CD14-positive monocyte (primary cell): ENCODE measurements at regions not wholly inside any gene's neighbourhood (a gene's known extent, or its start where the extent isn't known, plus 50 kb on each side); places are given as distances from the start of the nearest gene placed in this dataset.
"Not testable (repeated sequence)": the region's sequence is repeated elsewhere in the genome, so short reads cannot be mapped to it uniquely, and the experiment has no call there.

Experiments
- DNase-seq, 3 donors: peaks; one replicate each; pipeline ENCODE4 v3.0.0-alpha.2; 2011 to 2022
- H2AFZ ChIP-seq: 2 replicates; pipeline ENCODE4 v1.6.0; 2012; ENCODE audit warnings: mild to moderate bottlenecking, low read depth, low read length, inconsistent platforms; ENCODE audit not compliant: insufficient read depth, poor library complexity, severe bottlenecking
- H3K27ac ChIP-seq, 2 donors: 1 replicate in 1 of 2; 2 replicates in 1 of 2; pipeline ENCODE4 v1.5.1; 2012 to 2013; ENCODE audit warnings: low read length in 2 of 2, control low read depth in 1 of 2, inconsistent platforms in 1 of 2, low read depth in 1 of 2, mild to moderate bottlenecking in 1 of 2
- H3K27me3 ChIP-seq, 2 donors: one replicate each; pipeline versions ENCODE4 v1.6.0 to v1.6.1; 2011 to 2013; ENCODE audit warnings: low read length in 2 of 2; ENCODE audit not compliant: control insufficient read depth in 2 of 2, insufficient read depth in 2 of 2
- H3K36me3 ChIP-seq, 2 donors: replicated peaks in 1 of 2; 1 replicate in 1 of 2; 2 replicates in 1 of 2; pipeline versions ENCODE4 v1.5.1 to v1.6.1; 2012 to 2013; ENCODE audit warnings: low read length in 2 of 2, control low read depth in 1 of 2, inconsistent platforms in 1 of 2, mild to moderate bottlenecking in 1 of 2; ENCODE audit not compliant: insufficient read depth in 2 of 2, control insufficient read depth in 1 of 2
- H3K4me1 ChIP-seq, 2 donors: 1 replicate in 1 of 2; 2 replicates in 1 of 2; pipeline versions ENCODE4 v1.5.1 to v1.6.1; 2012 to 2013; ENCODE audit warnings: low read length in 2 of 2, control low read depth in 1 of 2, inconsistent platforms in 1 of 2, mild to moderate bottlenecking in 1 of 2, moderate library complexity in 1 of 2; ENCODE audit not compliant: insufficient read depth in 2 of 2, control insufficient read depth in 1 of 2
- H3K4me2 ChIP-seq: replicated peaks from 2 replicates; pipeline ENCODE3; 2012; ENCODE audit warnings: low read length, moderate library complexity, mild to moderate bottlenecking; ENCODE audit not compliant: poor library complexity, severe bottlenecking; ENCODE audit errors: extremely low read depth
- H3K4me3 ChIP-seq, 3 experiments: fragments of 200-600 bp in 1 of 3; sonication (generic) in 1 of 3; replicated peaks in 1 of 3; 1 replicate in 2 of 3; 2 replicates in 1 of 3; pipeline ENCODE4 v1.5.1; 2011 to 2013; ENCODE audit warnings: low read length in 3 of 3, mild to moderate bottlenecking in 3 of 3, control low read depth in 2 of 3, low read depth in 2 of 3, inconsistent platforms in 1 of 3, moderate library complexity in 1 of 3
- H3K79me2 ChIP-seq: 2 replicates; pipeline ENCODE4 v1.6.0; 2012; ENCODE audit warnings: mild to moderate bottlenecking, control low read depth, inconsistent platforms, low read length, moderate library complexity; ENCODE audit not compliant: insufficient read depth
- H3K9ac ChIP-seq: 2 replicates; pipeline ENCODE4 v1.6.0; 2017; ENCODE audit warnings: low read length, mild to moderate bottlenecking; ENCODE audit not compliant: insufficient read depth, poor library complexity, severe bottlenecking
- H3K9me3 ChIP-seq, 2 donors: replicated peaks in 1 of 2; 1 replicate in 1 of 2; 2 replicates in 1 of 2; pipeline versions ENCODE4 v1.5.1 to v1.6.1; 2012 to 2013; ENCODE audit warnings: low read length in 2 of 2, control low read depth in 1 of 2; ENCODE audit not compliant: control insufficient read depth in 1 of 2, insufficient read depth in 1 of 2
- H4K20me1 ChIP-seq: 2 replicates; pipeline ENCODE4 v1.6.0; 2012; ENCODE audit warnings: mild to moderate bottlenecking, low read length, control low read depth, moderate library complexity; ENCODE audit not compliant: insufficient read depth
- H3K27ac Mint-ChIP-seq, 7 donors: one replicate each; pipeline ENCODE4 v1.8.0; 2020; ENCODE audit warnings: mild to moderate bottlenecking in 7 of 7, mixed read lengths in 7 of 7, moderate library complexity in 6 of 7, inconsistent platforms in 2 of 7
- H3K27me3 Mint-ChIP-seq, 3 donors: one replicate each; pipeline ENCODE4 v1.8.0; 2021 to 2022; ENCODE audit warnings: low read depth in 3 of 3, mild to moderate bottlenecking in 3 of 3, mixed read lengths in 3 of 3, moderate library complexity in 3 of 3, inconsistent platforms in 1 of 3
- H3K36me3 Mint-ChIP-seq, 2 donors: one replicate each; pipeline ENCODE4 v1.8.0; 2020; ENCODE audit warnings: mixed read lengths in 2 of 2, inconsistent platforms in 1 of 2, mild to moderate bottlenecking in 1 of 2
- H3K4me1 Mint-ChIP-seq: one replicate; pipeline ENCODE4 v1.8.0; 2020; ENCODE audit warnings: mild to moderate bottlenecking, mixed read lengths
- H3K4me3 Mint-ChIP-seq, 2 donors: one replicate each; pipeline ENCODE4 v1.8.0; 2020; ENCODE audit warnings: mild to moderate bottlenecking in 2 of 2, mixed read lengths in 2 of 2, moderate library complexity in 1 of 2
- H3K9me3 Mint-ChIP-seq, 7 donors: one replicate each; pipeline ENCODE4 v1.8.0; 2020 to 2022; ENCODE audit warnings: mixed read lengths in 7 of 7, mild to moderate bottlenecking in 6 of 7, moderate library complexity in 6 of 7, inconsistent platforms in 2 of 7
- CTCF ChIP-seq: fragments of 200-600 bp; IDR thresholded peaks from one replicate; pipeline ENCODE4 v1.8.0; 2022; ENCODE audit warnings: antibody characterized with exemption, mild to moderate bottlenecking
- WGBS: methylation state at CpG from one replicate; pipeline ENCODE4 v1.1.5; 2013; ENCODE audit warnings: missing lambda C conversion rate; ENCODE audit not compliant: insufficient coverage; 5-methylcytosine and 5-hydroxymethylcytosine counted together
- intact Hi-C, 2 donors: fragments of 100-400 bp; cut with micrococcal nuclease; formaldehyde crosslinking; loops; one replicate each; pipeline versions ENCODE4 v1.15.0 to v1.15.1; 2023

- H3K27ac ChIP-seq = no peak overlapping the region
- WGBS = no CpG with 5 or more reads among the region's 6 CpGs
- H3K27me3 ChIP-seq = peaks cover 0 to 4% of the 10 kb centered on the region in 2 donors
- H3K9me3 Mint-ChIP-seq = peaks cover 0 to 7% (median 0%) of the 10 kb centered on the region in 7 donors
- H3K9me3 ChIP-seq = no peaks in the 10 kb centered on the region
- no peak overlapping the region for H3K4me3 ChIP-seq
- H3K36me3 Mint-ChIP-seq = no peaks in the 10 kb centered on the region
- peaks cover 0 to 29% (median 0%) of the 10 kb centered on the region in 3 donors for H3K27me3 Mint-ChIP-seq
- no peak overlapping the region for H3K27ac Mint-ChIP-seq
- no peaks in the 10 kb centered on the region for H3K36me3 ChIP-seq
- H3K79me2 ChIP-seq = no peaks in the 10 kb centered on the region
- no peaks in the 10 kb centered on the region for H4K20me1 ChIP-seq
- no peak overlapping the region for H3K9ac ChIP-seq
- H3K4me2 ChIP-seq = no peak overlapping the region
- H3K4me1 Mint-ChIP-seq = peaks cover 48% of the 10 kb centered on the region
- H3K4me3 Mint-ChIP-seq = no peak overlapping the region
- no peak for TF ChIP-seq CTCF
- DNase-seq = no peak
- no peak overlapping the region for H2AFZ ChIP-seq
- peaks cover 43 to 52% of the 10 kb centered on the region in 2 donors for H3K4me1 ChIP-seq
- intact Hi-C loops = no loop called here
Measured at GRCh38 chrX:9374555-9374954, 90.3 kb upstream of the TBL1X start.

GRCh38 chrX:9376111-9376510 lies 88.7 kb upstream of the TBL1X start:
- Mint-ChIP-seq H3K4me1 (peaks cover 43% of the 10 kb centered on the region), H3K27me3 (peaks cover 0 to 29% (median 0%) of the 10 kb centered on the region in 3 donors), H3K36me3 (no peaks in the 10 kb centered on the region), H3K4me3 (no peak overlapping the region), H3K27ac (peak overlapping the region; percentile 68 to 93 (median 91)), H3K9me3 (peaks cover 0 to 8% (median 0%) of the 10 kb centered on the region in 7 donors)
- Histone ChIP-seq H2AFZ (peak overlapping the region; percentile 27), H3K4me1 (peaks cover 41 to 48% of the 10 kb centered on the region in 2 donors), H3K4me2 (peak overlapping the region; percentile 3), H3K9ac (no peak overlapping the region), H4K20me1 (no peaks in the 10 kb centered on the region), H3K36me3 (no peaks in the 10 kb centered on the region), H3K79me2 (no peaks in the 10 kb centered on the region), H3K4me3 (no peak overlapping the region), H3K9me3 (no peaks in the 10 kb centered on the region), H3K27ac (peak overlapping the region; percentile 50 to 62), H3K27me3 (peaks cover 0 to 6% of the 10 kb centered on the region in 2 donors)
- WGBS = no CpG with 5 or more reads among the region's 4 CpGs
- no peak for TF ChIP-seq CTCF
- intact Hi-C loops = no loop called here
- peak; percentile 20 to 43 (median 30) for DNase-seq

- H3K4me2 ChIP-seq, H3K79me2 ChIP-seq, H3K27ac ChIP-seq, H3K9ac ChIP-seq, H3K4me3 Mint-ChIP-seq, H3K9me3 Mint-ChIP-seq, H4K20me1 ChIP-seq, H2AFZ ChIP-seq, H3K27me3 ChIP-seq, DNase-seq, H3K4me3 ChIP-seq, intact Hi-C loops, H3K9me3 ChIP-seq, H3K36me3 ChIP-seq, H3K27ac Mint-ChIP-seq, H3K36me3 Mint-ChIP-seq: not testable (repeated sequence)
- WGBS = no CpG with 5 or more reads among the region's 3 CpGs
- H3K4me1 ChIP-seq = peaks cover 39 to 44% of the 10 kb centered on the region in 2 donors
- peaks cover 40% of the 10 kb centered on the region for H3K4me1 Mint-ChIP-seq
- H3K27me3 Mint-ChIP-seq = peaks cover 0 to 31% (median 0%) of the 10 kb centered on the region in 3 donors
Measured at GRCh38 chrX:9377216-9377615, 87.6 kb upstream of the TBL1X start.
